PFSK-1 (cell line): ENCODE measurements at regions not wholly inside any gene's neighbourhood (a gene's known extent, or its start where the extent isn't known, plus 50 kb on each side); places are given as distances from the start of the nearest gene placed in this dataset.

Experiments used
- FOXP2 ChIP-seq: optimal IDR thresholded peaks from 2 replicates; pipeline ENCODE3; 2011; ENCODE audit warnings: borderline replicate concordance, control low read depth, inconsistent platforms; ENCODE audit not compliant: insufficient read depth; ENCODE audit errors: extremely low read length, extremely low read depth
- POLR2AphosphoS5 ChIP-seq: IDR thresholded peaks from 2 replicates; pipeline ENCODE4 v1.6.1; 2012; ENCODE audit warnings: low read depth, mild to moderate bottlenecking, control low read depth, low read length, moderate library complexity
- REST ChIP-seq, 2 experiments: IDR thresholded peaks; 2 replicates each; pipeline versions ENCODE4 v1.6.1 to v1.8.0; 2011 to 2012; ENCODE audit warnings: low read depth in 2 of 2, low read length in 2 of 2, control low read depth in 1 of 2, inconsistent platforms in 1 of 2, mild to moderate bottlenecking in 1 of 2, moderate library complexity in 1 of 2; ENCODE audit not compliant: insufficient read depth in 1 of 2
- SIN3A ChIP-seq: IDR thresholded peaks from 2 replicates; pipeline ENCODE4 v1.6.1; 2012; ENCODE audit warnings: mild to moderate bottlenecking, low read length, moderate library complexity, borderline replicate concordance; ENCODE audit not compliant: insufficient read depth
- TAF1 ChIP-seq: IDR thresholded peaks from 2 replicates; pipeline ENCODE4 v1.6.1; 2012; ENCODE audit warnings: low read length, control low read depth, borderline replicate concordance; ENCODE audit not compliant: insufficient read depth

- TF ChIP-seq POLR2AphosphoS5 = no peak
- TF ChIP-seq FOXP2 = no peak
- TF ChIP-seq TAF1 = no peak
- TF ChIP-seq REST (IDR thresholded peaks at IDR 0.05; ENCODE audit: insufficient read depth in 1 of 2, low read depth in 2 of 2, low read length in 2 of 2) = no peak
- no peak for TF ChIP-seq SIN3A
These were observed 405.4 kb upstream of the ACTBL2 start for GRCh38 chr5:57887851-57888621.

- TF ChIP-seq POLR2AphosphoS5 (no peak), REST (IDR thresholded peaks at IDR 0.05; ENCODE audit: insufficient read depth in 1 of 2, low read depth in 2 of 2, low read length in 2 of 2) (no peak), TAF1 (no peak), SIN3A (no peak), FOXP2 (no peak)
These were observed 401.9 kb upstream of the ACTBL2 start for GRCh38 chr5:57884346-57885102.

GRCh38 chr5:57880216-57880615, 397.6 kb upstream of the ACTBL2 start:
- TF ChIP-seq SIN3A = no peak
- no peak for TF ChIP-seq TAF1
- TF ChIP-seq FOXP2 = no peak
- TF ChIP-seq POLR2AphosphoS5 = no peak
- no peak for TF ChIP-seq REST (IDR thresholded peaks at IDR 0.05; ENCODE audit: insufficient read depth in 1 of 2, low read depth in 2 of 2, low read length in 2 of 2)

- no peak for TF ChIP-seq POLR2AphosphoS5
- TF ChIP-seq TAF1 = no peak
- TF ChIP-seq SIN3A = no peak
These were observed 395.7 kb upstream of the ACTBL2 start for GRCh38 chr5:57878301-57878722.

- no peak for TF ChIP-seq SIN3A
- TF ChIP-seq FOXP2 = no peak
- TF ChIP-seq TAF1 = no peak
- no peak for TF ChIP-seq REST (IDR thresholded peaks at IDR 0.05; ENCODE audit: insufficient read depth in 1 of 2, low read depth in 2 of 2, low read length in 2 of 2)
- no peak for TF ChIP-seq POLR2AphosphoS5
These were observed 388.9 kb upstream of the ACTBL2 start for GRCh38 chr5:57871496-57871895.
